ENCODE measurements at regions not wholly inside any gene's neighbourhood (a gene's known extent, or its start where the extent isn't known, plus 50 kb on each side); places are given as distances from the start of the nearest gene placed in this dataset.

DNA sequence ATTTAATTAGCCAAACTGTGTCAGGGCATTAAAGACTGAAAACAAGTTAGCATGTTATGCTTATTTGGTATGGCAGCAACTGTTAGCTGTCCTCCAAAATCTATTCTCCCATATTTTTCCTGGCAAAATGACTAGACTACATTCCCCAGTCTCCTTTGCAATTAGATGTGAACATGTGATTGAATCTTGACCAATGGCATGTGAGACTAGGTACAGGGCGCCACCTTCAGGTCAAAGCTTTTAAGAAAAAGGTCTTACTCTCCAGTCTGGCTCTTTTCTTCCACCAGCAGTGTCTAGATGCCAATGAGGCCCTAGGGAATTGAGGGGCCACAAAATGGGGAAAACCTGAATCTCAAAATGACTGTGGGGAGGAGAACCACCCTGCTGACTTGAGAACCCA is 408.2 kb downstream of the SMARCA1 start:
- Histone ChIP-seq H3K9me3 (no peaks in the 10 kb centered on the region), H3K36me3 (no peaks in the 10 kb centered on the region), H3K4me3 (no peak overlapping the region), H3K4me1 (no peaks in the 10 kb centered on the region), H3K27ac (no peak overlapping the region), H3K27me3 (no peaks in the 10 kb centered on the region)
- intact Hi-C loops (cut with DNase I; ENCODE audit: low total_unique reads) = no loop called here
- TF ChIP-seq, protein P1, sequence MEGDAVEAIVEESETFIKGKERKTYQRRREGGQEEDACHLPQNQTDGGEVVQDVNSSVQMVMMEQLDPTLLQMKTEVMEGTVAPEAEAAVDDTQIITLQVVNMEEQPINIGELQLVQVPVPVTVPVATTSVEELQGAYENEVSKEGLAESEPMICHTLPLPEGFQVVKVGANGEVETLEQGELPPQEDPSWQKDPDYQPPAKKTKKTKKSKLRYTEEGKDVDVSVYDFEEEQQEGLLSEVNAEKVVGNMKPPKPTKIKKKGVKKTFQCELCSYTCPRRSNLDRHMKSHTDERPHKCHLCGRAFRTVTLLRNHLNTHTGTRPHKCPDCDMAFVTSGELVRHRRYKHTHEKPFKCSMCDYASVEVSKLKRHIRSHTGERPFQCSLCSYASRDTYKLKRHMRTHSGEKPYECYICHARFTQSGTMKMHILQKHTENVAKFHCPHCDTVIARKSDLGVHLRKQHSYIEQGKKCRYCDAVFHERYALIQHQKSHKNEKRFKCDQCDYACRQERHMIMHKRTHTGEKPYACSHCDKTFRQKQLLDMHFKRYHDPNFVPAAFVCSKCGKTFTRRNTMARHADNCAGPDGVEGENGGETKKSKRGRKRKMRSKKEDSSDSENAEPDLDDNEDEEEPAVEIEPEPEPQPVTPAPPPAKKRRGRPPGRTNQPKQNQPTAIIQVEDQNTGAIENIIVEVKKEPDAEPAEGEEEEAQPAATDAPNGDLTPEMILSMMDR (IDR thresholded peaks at IDR 0.05) = no peak
- DNase-seq = no peak

DNA sequence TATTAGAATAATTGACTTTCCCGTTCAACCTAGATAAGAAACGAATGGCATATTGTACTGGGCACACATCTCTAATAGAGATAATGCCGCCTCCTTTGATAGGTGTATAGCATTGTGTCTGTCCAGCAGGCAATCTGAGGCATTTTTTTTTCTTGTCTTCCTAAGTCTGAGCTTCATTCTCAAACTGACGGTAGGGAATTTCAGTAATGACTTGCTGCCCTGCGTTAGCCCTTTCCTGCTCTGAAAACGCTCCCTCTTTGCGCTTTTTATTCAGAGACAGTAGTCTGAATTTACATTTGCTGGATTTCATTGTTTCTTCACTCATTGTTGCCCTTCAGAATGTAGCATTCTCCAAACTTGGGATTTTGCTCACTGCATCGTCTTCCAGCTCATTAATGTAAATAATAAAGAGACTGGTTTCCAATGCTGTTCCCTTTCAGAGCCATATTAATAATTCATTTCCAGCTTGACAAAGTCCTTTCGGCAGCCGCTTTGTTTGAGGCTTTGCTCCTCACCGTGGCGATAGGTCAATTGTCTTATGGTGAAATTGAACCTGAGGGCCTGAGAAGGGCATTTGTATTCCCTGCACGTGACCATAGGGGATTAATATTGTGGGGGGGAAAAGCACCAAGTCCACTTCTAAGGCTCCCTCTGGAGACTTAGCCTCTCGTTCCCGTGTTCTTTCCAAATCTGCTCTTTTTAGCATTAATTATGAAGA is 412.1 kb downstream of the SMARCA1 start:
- H3K9me3 ChIP-seq = no peaks in the 10 kb centered on the region
- no peak overlapping the region for H3K4me3 ChIP-seq
- H3K36me3 ChIP-seq = no peaks in the 10 kb centered on the region
- intact Hi-C loops (cut with DNase I; ENCODE audit: low total_unique reads) = no loop called here
- no peak overlapping the region for H3K27ac ChIP-seq
- no peaks in the 10 kb centered on the region for H3K4me1 ChIP-seq
- no peak for DNase-seq
- no peaks in the 10 kb centered on the region for H3K27me3 ChIP-seq
- TF ChIP-seq, protein P1 (IDR thresholded peaks at IDR 0.05) = no peak

DNA sequence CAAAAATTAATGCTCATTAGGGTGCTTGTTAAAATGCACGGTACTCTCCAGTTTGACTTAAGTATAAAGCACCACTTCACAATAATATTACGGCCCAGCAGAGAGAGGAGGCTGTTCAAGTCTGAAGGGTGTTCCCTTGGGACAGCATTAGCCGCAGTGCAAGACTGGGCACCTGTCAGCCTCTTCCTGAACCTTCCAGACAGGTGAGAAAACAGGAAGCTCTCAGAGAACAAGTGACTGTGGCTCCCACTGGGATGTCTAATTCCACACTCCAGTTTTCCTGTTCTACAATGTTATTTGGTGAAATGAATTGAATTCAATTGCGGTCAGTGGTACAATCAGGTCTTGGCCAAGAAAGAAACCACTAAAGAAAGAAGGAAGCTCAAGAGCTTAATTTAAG is 414.4 kb downstream of the SMARCA1 start:
- H3K27me3 ChIP-seq = no peaks in the 10 kb centered on the region
- no peak for DNase-seq
- no peaks in the 10 kb centered on the region for H3K4me1 ChIP-seq
- H3K9me3 ChIP-seq = no peaks in the 10 kb centered on the region
- H3K36me3 ChIP-seq = no peaks in the 10 kb centered on the region
- no peak overlapping the region for H3K27ac ChIP-seq
- TF ChIP-seq, protein P1 (IDR thresholded peaks at IDR 0.05) = no peak
- H3K4me3 ChIP-seq = no peak overlapping the region
- intact Hi-C loops (cut with DNase I; ENCODE audit: low total_unique reads) = no loop called here

DNA sequence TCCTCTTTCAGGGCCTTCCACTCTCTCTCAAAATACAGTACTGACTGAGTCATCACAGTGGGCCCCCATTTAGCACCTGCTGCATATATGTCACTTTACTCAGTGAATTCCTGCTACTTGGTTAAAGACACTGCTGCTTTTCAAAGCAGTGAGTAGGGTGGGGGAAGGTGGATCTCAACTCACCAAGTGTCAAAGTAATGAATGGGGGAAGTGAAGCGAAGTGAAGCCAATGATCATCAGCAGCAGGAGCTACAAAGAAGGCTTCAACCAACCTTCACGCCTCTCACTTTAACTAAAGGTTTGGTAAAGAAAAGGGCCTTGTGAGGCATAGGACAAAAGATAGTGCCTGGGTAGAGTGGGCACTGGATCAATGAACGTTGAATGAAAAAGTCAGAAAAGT is 424.1 kb downstream of the SMARCA1 start:
- Histone ChIP-seq H3K4me3 (no peak overlapping the region), H3K36me3 (no peaks in the 10 kb centered on the region), H3K9me3 (no peaks in the 10 kb centered on the region), H3K27ac (no peak overlapping the region), H3K4me1 (no peaks in the 10 kb centered on the region), H3K27me3 (no peaks in the 10 kb centered on the region)
- TF ChIP-seq, protein P1 (IDR thresholded peaks at IDR 0.05) = no peak
- DNase-seq = no peak
- intact Hi-C loops (cut with DNase I; ENCODE audit: low total_unique reads) = no loop called here

DNA sequence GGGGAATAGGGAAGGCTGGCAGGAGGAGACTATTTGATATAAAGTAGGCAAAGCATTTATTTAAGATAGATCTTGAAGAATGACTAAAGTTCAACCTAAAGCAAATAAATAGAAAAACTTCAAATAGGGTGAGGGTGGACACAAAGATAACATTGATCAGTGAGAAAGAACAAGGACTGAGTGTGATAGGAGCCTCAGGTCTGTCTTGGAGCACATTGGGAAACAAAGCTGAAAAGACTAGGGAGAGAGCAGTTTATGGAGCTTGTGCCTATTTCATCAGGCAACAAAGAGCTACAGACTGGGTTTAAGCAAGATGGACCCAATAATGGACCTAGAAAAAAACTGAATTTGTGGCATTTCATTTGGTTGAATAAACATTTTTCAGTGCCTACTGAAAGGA is 425.6 kb downstream of the SMARCA1 start:
- no peak for DNase-seq
- Histone ChIP-seq H3K27ac (no peak overlapping the region), H3K27me3 (no peaks in the 10 kb centered on the region), H3K4me3 (no peak overlapping the region), H3K4me1 (no peaks in the 10 kb centered on the region), H3K9me3 (no peaks in the 10 kb centered on the region), H3K36me3 (no peaks in the 10 kb centered on the region)
- TF ChIP-seq, protein P1 (IDR thresholded peaks at IDR 0.05) = no peak
- intact Hi-C loops (cut with DNase I; ENCODE audit: low total_unique reads) = no loop called here

DNA sequence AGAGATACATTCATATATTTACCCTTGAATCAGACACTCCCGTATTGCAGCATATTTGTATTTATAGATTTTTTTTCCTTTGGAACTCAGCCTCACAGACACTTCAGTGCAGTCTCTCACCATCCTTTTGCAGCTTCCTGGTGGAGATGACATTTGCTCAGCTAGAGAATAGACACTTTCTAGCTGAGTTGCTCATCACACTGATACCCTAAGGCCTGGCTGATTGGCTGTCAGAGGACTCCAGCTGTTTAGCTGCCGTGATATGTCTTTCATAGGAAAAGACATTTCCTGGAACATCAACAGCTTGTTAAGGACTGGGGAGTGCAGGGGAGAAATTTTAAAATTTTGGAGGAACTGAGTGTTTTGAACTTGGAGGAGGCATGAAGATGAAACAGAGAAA is 429.6 kb downstream of the SMARCA1 start:
- Histone ChIP-seq H3K27me3 (no peaks in the 10 kb centered on the region), H3K4me1 (no peaks in the 10 kb centered on the region), H3K27ac (no peak overlapping the region), H3K36me3 (no peaks in the 10 kb centered on the region), H3K4me3 (no peak overlapping the region), H3K9me3 (no peaks in the 10 kb centered on the region)
- TF ChIP-seq, protein P1 (IDR thresholded peaks at IDR 0.05) = no peak
- intact Hi-C loops (cut with DNase I; ENCODE audit: low total_unique reads) = no loop called here
- no peak for DNase-seq

Measured in tibial artery (tissue), 4 donors.